Astrocyte (in vitro differentiated cells and primary cell): ENCODE measurements at regions not wholly inside any gene's neighbourhood (a gene's known extent, or its start where the extent isn't known, plus 50 kb on each side); places are given as distances from the start of the nearest gene placed in this dataset.

Experiments used
- EZH2 ChIP-seq: IDR thresholded peaks from 2 replicates; pipeline ENCODE4 v1.6.1; 2012; ENCODE audit warnings: mild to moderate bottlenecking, low read length, inconsistent platforms; ENCODE audit not compliant: insufficient read depth
- TF ChIP-seq, protein P1 (sequence below): IDR thresholded peaks from 2 replicates; pipeline ENCODE4 v1.5.1; 2011; ENCODE audit warnings: low read depth, mild to moderate bottlenecking, inconsistent platforms, low read length, moderate library complexity; ENCODE audit not compliant: insufficient read depth

DNA sequence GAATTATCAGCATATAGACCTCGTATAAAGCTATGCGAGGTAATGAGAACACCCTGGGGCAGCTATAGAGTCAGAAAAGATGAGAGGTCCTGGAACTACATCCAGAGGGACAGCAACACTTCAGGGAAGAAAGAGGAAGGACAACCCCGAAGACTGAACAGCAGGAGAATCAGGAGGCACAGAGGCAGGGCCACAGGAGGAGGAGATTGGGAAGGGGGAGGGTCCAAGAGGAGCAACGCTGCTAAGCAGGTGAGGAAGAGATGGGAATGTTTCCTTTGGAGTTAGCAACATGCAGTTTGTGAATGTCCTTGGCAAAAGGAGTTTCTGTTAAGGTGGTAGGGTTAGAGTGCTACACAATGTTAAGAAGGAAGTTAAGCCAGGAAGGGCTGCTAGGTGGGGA, 79.5 kb upstream of the OLIG3 start:
- TF ChIP-seq, protein P1, sequence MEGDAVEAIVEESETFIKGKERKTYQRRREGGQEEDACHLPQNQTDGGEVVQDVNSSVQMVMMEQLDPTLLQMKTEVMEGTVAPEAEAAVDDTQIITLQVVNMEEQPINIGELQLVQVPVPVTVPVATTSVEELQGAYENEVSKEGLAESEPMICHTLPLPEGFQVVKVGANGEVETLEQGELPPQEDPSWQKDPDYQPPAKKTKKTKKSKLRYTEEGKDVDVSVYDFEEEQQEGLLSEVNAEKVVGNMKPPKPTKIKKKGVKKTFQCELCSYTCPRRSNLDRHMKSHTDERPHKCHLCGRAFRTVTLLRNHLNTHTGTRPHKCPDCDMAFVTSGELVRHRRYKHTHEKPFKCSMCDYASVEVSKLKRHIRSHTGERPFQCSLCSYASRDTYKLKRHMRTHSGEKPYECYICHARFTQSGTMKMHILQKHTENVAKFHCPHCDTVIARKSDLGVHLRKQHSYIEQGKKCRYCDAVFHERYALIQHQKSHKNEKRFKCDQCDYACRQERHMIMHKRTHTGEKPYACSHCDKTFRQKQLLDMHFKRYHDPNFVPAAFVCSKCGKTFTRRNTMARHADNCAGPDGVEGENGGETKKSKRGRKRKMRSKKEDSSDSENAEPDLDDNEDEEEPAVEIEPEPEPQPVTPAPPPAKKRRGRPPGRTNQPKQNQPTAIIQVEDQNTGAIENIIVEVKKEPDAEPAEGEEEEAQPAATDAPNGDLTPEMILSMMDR, result no peak
- no peak for TF ChIP-seq EZH2
